HepG2 (cell line): ENCODE measurements at regions not wholly inside any gene's neighbourhood (a gene's known extent, or its start where the extent isn't known, plus 50 kb on each side); places are given as distances from the start of the nearest gene placed in this dataset.
A peak's percentile ranks its signal among the peaks of the same experiment; 100 is the strongest.

Experiments used
- ATAC-seq: fragments of 200-7000 bp; cut with Tn5 transposase; 3 replicates; pipeline ENCODE4 v1.9.1; 2020; ENCODE audit warnings: mild to moderate bottlenecking, moderate library complexity
- BruUV-seq: library from RNA; stranded (reverse); fragments of 400-500 nt; replicated peaks from 2 replicates; lab custom pipeline; 2021; lab: Mats Ljungman, UMichigan
- CTCF ChIA-PET: fragments of 300-600 bp; formaldehyde crosslinking; extraction: SDS; loops from one replicate; lab custom pipeline; 2021; ENCODE audit warnings: low total read pairs, inconsistent platforms, low intra/inter-chr PET ratio; lab: Yijun Ruan, JAX
- POLR2A ChIA-PET: fragments of 350-600 bp; sonication (Branson Sonifier 250); formaldehyde crosslinking; loops from one replicate; lab custom pipeline; 2020; ENCODE audit warnings: antibody characterized with exemption, inconsistent platforms; lab: Yijun Ruan, JAX
- DNase-seq: peaks from one replicate; pipeline ENCODE4 v3.0.0-alpha.2; 2015; ENCODE audit warnings: low spot score
- FAIRE-seq: peaks from 3 replicates; lab custom pipeline; 2011; peaks lifted over from hg19 to GRCh38; lab: Jason Lieb, UNC
- H2AFZ ChIP-seq: one replicate; pipeline ENCODE4 v1.6.1; 2011; ENCODE audit warnings: low read length, inconsistent platforms
- H3K27ac ChIP-seq: fragments of 300-600 bp; 3 replicates; pipeline ENCODE4 v1.8.0; 2011; ENCODE audit warnings: mixed run types, mild to moderate bottlenecking, mixed read lengths, low read length, inconsistent platforms; ENCODE audit not compliant: insufficient read depth; ENCODE audit errors: extremely low read length
- H3K27me3 ChIP-seq, 2 experiments: fragments of 200-600 bp in 1 of 2; 2 replicates in 1 of 2; 3 replicates in 1 of 2; pipeline versions ENCODE4 v1.6.0 to v1.8.0; 2011; ENCODE audit warnings: low read length in 2 of 2, mild to moderate bottlenecking in 2 of 2, moderate library complexity in 2 of 2, inconsistent platforms in 1 of 2; ENCODE audit not compliant: insufficient read depth in 2 of 2, control insufficient read depth in 1 of 2
- H3K36me3 ChIP-seq, 2 experiments: fragments of 200-600 bp in 1 of 2; replicated peaks in 1 of 2; 2 replicates in 1 of 2; 3 replicates in 1 of 2; pipeline versions ENCODE4 v1.5.1 to v1.8.0; 2011; ENCODE audit warnings: low read length in 2 of 2, inconsistent platforms in 1 of 2; ENCODE audit not compliant: insufficient read depth in 2 of 2, control insufficient read depth in 1 of 2
- H3K4me1 ChIP-seq: 2 replicates; pipeline ENCODE4 v1.5.1; 2012; ENCODE audit warnings: low read length, inconsistent platforms; ENCODE audit not compliant: insufficient read depth
- H3K4me2 ChIP-seq: 2 replicates; pipeline ENCODE4 v1.6.0; 2011; ENCODE audit warnings: low read depth, low read length, inconsistent platforms
- H3K4me3 ChIP-seq, 3 experiments: fragments of 200-600 bp in 1 of 3; sonication (generic), shearing (Covaris generic) in 1 of 3; replicated peaks in 1 of 3; 2 replicates each; pipeline ENCODE4 v1.5.1; 2011 to 2016; ENCODE audit warnings: low read length in 3 of 3, inconsistent platforms in 2 of 3, low read depth in 2 of 3, mild to moderate bottlenecking in 2 of 3, control low read depth in 1 of 3, mixed read lengths in 1 of 3; ENCODE audit not compliant: insufficient read depth in 1 of 3
- H3K79me2 ChIP-seq: one replicate; pipeline ENCODE4 v1.6.1; 2011; ENCODE audit warnings: low read length, inconsistent platforms; ENCODE audit not compliant: insufficient read depth
- H3K9ac ChIP-seq: 2 replicates; pipeline ENCODE4 v1.6.0; 2011; ENCODE audit warnings: mild to moderate bottlenecking, low read depth, low read length, inconsistent platforms; ENCODE audit not compliant: insufficient read depth
- H3K9me3 ChIP-seq: 2 replicates; pipeline ENCODE4 v1.5.1; 2012; ENCODE audit warnings: mild to moderate bottlenecking, low read length
- H4K20me1 ChIP-seq: 2 replicates; pipeline ENCODE4 v1.6.0; 2011; ENCODE audit warnings: inconsistent platforms, mild to moderate bottlenecking, low read length, moderate library complexity; ENCODE audit not compliant: insufficient read depth
- CEBPB ChIP-seq: IDR thresholded peaks from 2 replicates; pipeline ENCODE4 v1.6.1; 2011; ENCODE audit warnings: low read depth, low read length, improper control_type of control experiment, borderline replicate concordance
- GLI4 ChIP-seq: sonication (generic); formaldehyde crosslinking; IDR thresholded peaks from 2 replicates; pipeline ENCODE4 v1.5.1; 2020; ENCODE audit warnings: missing genetic modification reagents, mild to moderate bottlenecking, moderate library complexity, borderline replicate concordance
- KDM2A ChIP-seq: sonication (generic); formaldehyde crosslinking; IDR thresholded peaks from 2 replicates; pipeline ENCODE4 v1.4.0; 2020; ENCODE audit warnings: low read depth, missing genetic modification reagents, borderline replicate concordance
- MAFF ChIP-seq: IDR thresholded peaks from 2 replicates; pipeline ENCODE4 v1.6.1; 2011; ENCODE audit warnings: low read depth, low read length, improper control_type of control experiment
- MXD3 ChIP-seq: IDR thresholded peaks from 2 replicates; pipeline ENCODE4 v1.6.1; 2016; ENCODE audit warnings: mild to moderate bottlenecking, missing biosample characterization, missing genetic modification reagents
- RBFOX2 ChIP-seq: fragments of 200-400 bp; formaldehyde crosslinking; IDR thresholded peaks from 2 replicates; pipeline ENCODE4 v1.6.1; 2017; ENCODE audit warnings: low read depth, mild to moderate bottlenecking, low read length
- SP4 ChIP-seq: sonication (generic); formaldehyde crosslinking; IDR thresholded peaks from 2 replicates; pipeline ENCODE4 v1.8.1; 2023; ENCODE audit warnings: mild to moderate bottlenecking, missing genetic modification reagents
- ZNF263 ChIP-seq: sonication (generic); formaldehyde crosslinking; IDR thresholded peaks from 2 replicates; pipeline ENCODE4 v1.4.0; 2020; ENCODE audit warnings: missing genetic modification reagents
- ZNF780A ChIP-seq: sonication (generic); formaldehyde crosslinking; IDR thresholded peaks from 2 replicates; pipeline ENCODE4 v1.8.0; 2022; ENCODE audit warnings: mild to moderate bottlenecking, missing genetic modification reagents, moderate library complexity
- ZNF850 ChIP-seq: sonication (generic); formaldehyde crosslinking; conservative IDR thresholded peaks from 2 replicates; pipeline ENCODE4 v1.9.0; 2021; ENCODE audit warnings: mild to moderate bottlenecking, missing genetic modification reagents
- WGBS: methylation state at CpG from one replicate; pipeline ENCODE4 v1.1.6; 2017; ENCODE audit warnings: low lambda C conversion rate; 5-methylcytosine and 5-hydroxymethylcytosine counted together
- in situ Hi-C: cut with HindIII; loops from 2 replicates; pipeline ENCODE4 v1.10.0; 2017; ENCODE audit warnings: low pct_unique_long_range_greater_than_20kb; ENCODE audit not compliant: extremely low pct_ligation_motif_present
- intact Hi-C: fragments of 100-400 bp; cut with micrococcal nuclease; formaldehyde crosslinking; loops from one replicate; pipeline ENCODE4 v1.10.0; 2022; ENCODE audit not compliant: unreplicated experiment

- FAIRE-seq (no peak), DNase-seq (no peak), ATAC-seq (no peak)
- Histone ChIP-seq H3K9ac (no peak overlapping the region), H2AFZ (no peak overlapping the region), H3K4me1 (no peaks in the 10 kb centered on the region), H3K4me2 (no peak overlapping the region), H3K27ac (no peak overlapping the region), H3K27me3 (no peaks in the 10 kb centered on the region), H3K79me2 (no peaks in the 10 kb centered on the region), H4K20me1 (no peaks in the 10 kb centered on the region), H3K9me3 (peaks cover 46% of the 10 kb centered on the region), H3K36me3 (no peaks in the 10 kb centered on the region), H3K4me3 (no peak overlapping the region)
- in situ Hi-C loops (no loop called here), intact Hi-C loops (no loop called here)
- POLR2A ChIA-PET, result no interaction called here
- CTCF ChIA-PET, result no interaction called here
- no peak for TF ChIP-seq ZNF780A (CRISPR knock-in tag)
- TF ChIP-seq ZNF850 (CRISPR knock-in tag), result no peak
- no peak for TF ChIP-seq KDM2A (CRISPR knock-in tag)
- TF ChIP-seq SP4 (CRISPR knock-in tag), result no peak
- no peak for TF ChIP-seq RBFOX2
- TF ChIP-seq ZNF263, result no peak
- TF ChIP-seq GLI4 (CRISPR knock-in tag), result no peak
- no peak for TF ChIP-seq MAFF
- no TSS peak for BruUV-seq
- 0% methylated on average over 2 of the region's 2 CpGs for WGBS
Measured at GRCh38 chr13:103238441-103238840, 172.2 kb upstream of the SLC10A2 start.

- Histone ChIP-seq H3K4me1 (no peaks in the 10 kb centered on the region), H3K79me2 (no peaks in the 10 kb centered on the region), H3K4me3 (no peak overlapping the region), H3K4me2 (no peak overlapping the region), H3K36me3 (no peaks in the 10 kb centered on the region), H2AFZ (no peak overlapping the region), H3K9ac (no peak overlapping the region), H3K27me3 (no peaks in the 10 kb centered on the region), H3K27ac (no peak overlapping the region), H4K20me1 (no peaks in the 10 kb centered on the region), H3K9me3 (peaks cover 51% of the 10 kb centered on the region)
- no peak for ATAC-seq
- in situ Hi-C loops, result no loop called here
- no peak for DNase-seq
- no TSS peak for BruUV-seq
- WGBS, result 5% methylated on average over 2 of the region's 2 CpGs
- intact Hi-C loops, result no loop called here
- ChIA-PET POLR2A (no interaction called here), CTCF (no interaction called here)
- no peak for FAIRE-seq
- TF ChIP-seq CEBPB, result 0 out of 2 replicates have a peak, but pooled peaks have one; percentile 6
- TF ChIP-seq MXD3, result no peak
- TF ChIP-seq, all 625 proteins: peak for 1
Measured at GRCh38 chr13:103236213-103236612, 170.0 kb upstream of the SLC10A2 start.
